ENCODE measurements at regions not wholly inside any gene's neighbourhood (a gene's known extent, or its start where the extent isn't known, plus 50 kb on each side); places are given as distances from the start of the nearest gene placed in this dataset.

GRCh38 chr5:167639766-167640165, 651.7 kb upstream of the WWC1 start:
- in situ Hi-C loops (cut with MboI; ENCODE audit: low sequenced_read_pairs), result no loop called here

GRCh38 chr5:167642181-167642580, 649.3 kb upstream of the WWC1 start:
- in situ Hi-C loops (cut with MboI; ENCODE audit: low sequenced_read_pairs), result no loop called here

DNA sequence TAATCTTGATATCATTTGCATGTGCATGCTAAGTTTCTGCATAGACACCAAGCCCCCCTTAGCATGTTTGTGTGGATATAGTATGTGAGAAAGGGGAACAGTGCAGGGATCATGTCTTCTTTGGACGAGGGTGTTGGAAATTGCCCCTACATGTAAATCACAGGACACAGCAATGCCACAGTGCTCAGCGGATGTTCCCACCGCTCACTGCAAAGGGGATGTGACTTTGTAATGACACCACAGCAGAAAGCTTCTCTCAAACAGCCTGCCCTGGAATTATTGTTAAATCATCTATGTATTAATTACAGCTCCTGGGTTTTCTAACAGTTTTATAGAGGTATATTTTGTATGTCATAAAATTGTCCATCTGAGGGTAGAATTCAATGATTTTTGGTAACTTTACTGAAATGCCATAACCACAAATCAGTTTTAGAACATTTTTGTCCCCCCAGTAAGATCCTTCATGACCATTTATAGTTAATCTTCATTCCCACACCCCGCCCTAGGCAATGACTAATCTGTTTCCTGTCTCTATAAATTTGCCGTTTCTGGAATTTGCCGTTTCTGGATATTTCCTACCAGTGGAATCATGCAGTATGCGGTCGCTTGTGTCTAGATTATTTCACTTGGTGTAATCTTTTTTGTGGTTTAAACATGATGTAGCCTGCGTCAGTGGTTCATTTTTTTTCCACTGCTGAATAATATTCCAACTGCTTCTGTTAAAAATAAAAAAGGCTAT, 648.5 kb upstream of the WWC1 start:
- in situ Hi-C loops (cut with MboI; ENCODE audit: low sequenced_read_pairs), result no loop called here

DNA sequence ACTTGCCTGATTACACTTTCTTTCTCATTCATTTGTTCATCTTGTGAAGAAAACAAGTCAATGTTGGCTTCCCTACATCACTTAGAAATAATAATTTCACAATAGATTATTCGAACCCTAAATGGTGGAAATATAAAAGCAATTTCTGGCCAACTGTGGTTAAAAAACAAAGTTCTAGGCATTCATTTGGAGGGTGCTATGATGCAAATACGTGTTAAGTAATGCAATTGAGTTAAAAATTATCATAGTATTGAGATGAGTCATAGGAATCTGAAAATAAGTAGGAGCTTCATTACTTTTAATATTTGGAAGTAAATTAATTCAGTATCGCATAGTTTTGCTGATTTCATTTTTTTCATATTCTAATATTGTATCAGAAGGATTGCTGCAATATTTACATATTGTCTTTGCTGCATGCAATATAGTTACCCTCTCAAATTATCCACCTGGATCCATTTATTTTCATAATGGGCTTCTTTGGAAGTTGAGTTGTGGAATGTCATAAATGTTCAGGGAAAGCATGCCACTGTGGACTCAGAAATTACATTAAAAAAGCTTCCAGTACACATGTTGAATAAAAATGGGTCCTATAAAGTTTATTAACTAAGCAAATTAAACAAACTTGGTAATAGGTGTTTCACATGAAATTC, 647.7 kb upstream of the WWC1 start:
- in situ Hi-C loops (cut with MboI; ENCODE audit: low sequenced_read_pairs), result no loop called here

DNA sequence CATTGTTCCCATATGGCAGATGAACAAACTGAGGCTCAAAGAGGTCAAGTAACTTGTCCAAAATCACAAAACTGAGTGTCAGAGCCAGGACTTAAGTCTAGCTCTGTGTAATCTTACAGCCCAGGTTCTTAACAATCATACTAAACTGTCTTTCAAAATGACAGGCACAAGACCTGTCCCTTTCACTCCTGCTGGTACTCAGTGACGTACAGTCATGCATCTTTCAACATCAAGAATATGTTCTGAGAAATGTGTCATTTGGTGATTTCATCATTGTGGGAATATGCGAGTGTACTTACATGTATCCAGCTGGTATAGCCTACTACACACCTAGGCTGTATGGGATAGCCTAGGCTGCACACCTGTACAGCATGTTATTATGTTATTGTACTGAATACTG, 646.8 kb upstream of the WWC1 start:
- in situ Hi-C loops (cut with MboI; ENCODE audit: low sequenced_read_pairs), result no loop called here

- in situ Hi-C loops (cut with MboI; ENCODE audit: low sequenced_read_pairs), result no loop called here
Measured at GRCh38 chr5:167649471-167649870, 642.0 kb upstream of the WWC1 start.

DNA sequence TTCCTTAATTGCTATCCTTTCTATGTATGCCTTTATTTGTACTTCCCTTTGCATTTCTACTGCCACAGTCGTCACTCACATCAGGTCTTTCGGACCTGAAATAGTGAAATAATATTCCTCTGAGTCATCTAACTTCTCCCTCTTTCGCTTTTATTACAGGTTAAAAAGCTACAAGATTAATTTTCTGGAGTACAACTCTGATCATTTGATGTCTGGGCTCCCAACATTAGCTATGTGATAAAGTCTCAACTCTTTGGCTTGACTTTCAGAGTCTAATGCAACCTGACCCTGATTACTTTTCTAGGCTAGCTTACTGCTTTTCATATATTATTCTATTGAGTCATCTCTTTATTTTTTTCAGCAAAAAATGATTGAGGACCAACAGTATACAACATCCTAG, 638.8 kb upstream of the WWC1 start:
- in situ Hi-C loops (cut with MboI; ENCODE audit: low sequenced_read_pairs), result no loop called here

DNA sequence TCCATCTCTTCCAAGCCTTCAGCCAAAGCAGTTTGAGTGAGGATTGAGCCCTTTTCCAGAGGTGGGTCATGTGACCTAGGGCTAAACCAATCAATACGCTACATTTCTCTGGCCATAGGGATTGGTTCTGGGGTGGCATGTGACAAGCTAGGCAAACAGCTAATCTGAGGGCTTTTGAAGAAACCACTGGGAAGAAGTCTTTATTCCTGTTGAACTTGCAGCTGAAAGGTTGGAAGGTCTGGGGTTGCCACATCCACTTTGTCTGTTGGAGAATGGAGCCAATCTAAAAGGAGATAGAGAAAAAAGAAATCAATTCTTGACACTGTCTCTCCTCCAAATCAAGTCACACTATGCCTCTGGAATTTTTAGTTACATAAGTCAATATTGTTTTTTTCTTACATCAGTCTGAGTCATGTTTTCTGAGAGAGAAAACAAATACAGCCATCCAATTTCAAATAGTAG, 637.8 kb upstream of the WWC1 start:
- in situ Hi-C loops (cut with MboI; ENCODE audit: low sequenced_read_pairs), result no loop called here

GRCh38 chr5:167657016-167657415, 634.4 kb upstream of the WWC1 start:
- in situ Hi-C loops (cut with MboI; ENCODE audit: low sequenced_read_pairs), result no loop called here

DNA sequence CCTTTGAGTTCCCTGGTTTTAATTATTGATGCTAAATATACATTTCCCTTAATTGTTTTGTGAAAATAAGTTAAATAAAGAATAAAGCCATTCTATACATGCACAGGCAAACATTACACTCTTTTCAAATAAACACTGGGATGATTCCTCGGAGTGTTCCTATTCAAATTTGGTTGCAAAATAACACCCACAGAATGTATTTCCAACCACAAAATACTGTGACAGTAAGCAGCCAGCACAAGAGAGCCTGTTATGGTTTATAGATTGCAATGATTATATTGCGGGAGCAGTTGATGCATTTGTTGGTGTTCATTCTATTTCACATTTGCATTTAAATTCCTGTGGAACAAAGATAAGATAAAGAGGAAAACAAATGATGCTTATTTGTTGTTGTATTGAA, 632.6 kb upstream of the WWC1 start:
- in situ Hi-C loops (cut with MboI; ENCODE audit: low sequenced_read_pairs), result no loop called here

DNA sequence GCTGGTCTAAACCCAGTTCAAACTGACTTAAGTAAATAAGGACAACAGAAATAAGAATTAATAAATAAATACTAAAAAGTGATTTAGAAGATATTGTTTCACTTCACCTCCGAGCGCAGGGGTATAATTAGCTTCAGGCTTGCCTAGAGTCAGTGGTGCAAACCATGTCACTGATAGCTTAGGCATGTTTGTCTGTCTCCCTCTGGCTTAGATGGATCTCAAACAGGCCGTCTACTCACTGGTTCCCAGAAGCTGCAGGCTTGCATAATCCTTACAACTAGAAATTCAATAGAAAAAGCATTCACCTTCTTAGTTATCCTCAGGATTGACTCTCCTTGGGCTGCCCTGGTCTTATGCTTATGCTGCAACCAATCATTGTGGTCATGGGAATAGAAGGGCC, 629.8 kb upstream of the WWC1 start:
- in situ Hi-C loops (cut with MboI; ENCODE audit: low sequenced_read_pairs), result no loop called here

- in situ Hi-C loops (cut with MboI; ENCODE audit: low sequenced_read_pairs), result no loop called here
Measured at GRCh38 chr5:167664222-167664804, 627.1 kb upstream of the WWC1 start.

DNA sequence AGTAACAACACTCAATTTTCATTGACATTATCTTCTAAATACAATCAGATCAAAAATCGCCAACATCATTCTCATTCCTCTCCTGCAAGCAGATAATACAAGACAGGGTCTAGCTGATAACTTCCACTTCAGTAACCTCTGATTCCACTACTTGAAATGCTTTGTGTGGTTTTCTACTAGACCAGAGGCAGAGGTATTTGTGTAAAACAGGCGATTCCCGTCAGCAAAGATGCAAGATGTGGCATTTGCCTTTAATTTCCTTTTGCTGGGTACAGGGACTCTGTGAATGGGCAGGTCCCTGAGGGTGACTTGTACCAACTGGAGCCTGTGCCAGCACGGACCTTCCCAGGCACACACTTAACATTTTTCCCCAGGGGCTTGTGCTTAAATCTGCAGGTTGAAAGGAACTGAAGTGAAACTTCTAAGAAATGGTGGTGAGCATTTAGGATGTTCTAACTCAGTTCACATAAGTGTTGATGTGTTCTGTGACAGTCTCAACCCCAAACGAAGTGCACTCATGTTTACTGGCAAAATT, 625.5 kb upstream of the WWC1 start:
- in situ Hi-C loops (cut with MboI; ENCODE audit: low sequenced_read_pairs), result no loop called here

DNA sequence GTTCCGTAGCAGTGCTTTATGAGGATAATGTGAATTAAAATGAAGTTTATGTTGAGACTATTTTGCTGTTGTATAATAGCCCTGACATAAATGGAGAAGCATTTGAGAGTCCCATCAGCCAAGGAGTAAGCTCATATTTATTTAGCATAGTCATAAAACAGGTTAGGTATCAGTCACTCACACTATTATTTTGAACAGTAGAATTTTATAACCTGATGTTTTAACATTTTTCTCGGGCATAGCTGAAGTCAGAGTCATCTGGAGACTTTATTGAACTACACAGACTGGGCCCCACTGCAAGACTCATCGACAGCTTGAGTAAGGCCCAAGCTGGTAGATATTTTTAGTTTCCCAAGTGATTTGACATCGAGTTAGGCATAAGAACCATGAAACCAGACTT, 620.3 kb upstream of the WWC1 start:
- in situ Hi-C loops (cut with MboI; ENCODE audit: low sequenced_read_pairs), result no loop called here

GRCh38 chr5:167673942-167674341, 617.5 kb upstream of the WWC1 start:
- in situ Hi-C loops (cut with MboI; ENCODE audit: low sequenced_read_pairs), result no loop called here

DNA sequence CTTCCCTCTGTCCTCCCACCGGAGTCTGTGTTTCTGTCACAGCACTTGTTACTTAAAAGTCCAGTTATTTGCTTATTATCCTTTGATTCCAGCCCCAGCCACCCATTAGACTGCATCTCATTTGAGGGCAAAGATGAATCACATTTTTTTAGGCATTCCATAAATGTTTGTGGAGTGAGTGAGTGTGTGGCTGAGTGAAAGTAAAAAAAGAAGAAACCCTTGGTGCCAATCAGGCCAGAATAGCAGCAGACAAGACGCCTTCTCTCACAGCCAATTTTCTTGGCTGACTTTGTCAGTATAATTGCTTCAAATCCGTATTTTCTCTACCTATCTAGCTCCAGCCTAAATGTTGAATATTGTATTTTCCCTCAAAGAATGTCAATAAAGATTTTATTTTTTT, 613.0 kb upstream of the WWC1 start:
- in situ Hi-C loops (cut with MboI; ENCODE audit: low sequenced_read_pairs), result no loop called here

- in situ Hi-C loops (cut with MboI; ENCODE audit: low sequenced_read_pairs), result no loop called here
Measured at GRCh38 chr5:167684251-167684650, 607.2 kb upstream of the WWC1 start.

DNA sequence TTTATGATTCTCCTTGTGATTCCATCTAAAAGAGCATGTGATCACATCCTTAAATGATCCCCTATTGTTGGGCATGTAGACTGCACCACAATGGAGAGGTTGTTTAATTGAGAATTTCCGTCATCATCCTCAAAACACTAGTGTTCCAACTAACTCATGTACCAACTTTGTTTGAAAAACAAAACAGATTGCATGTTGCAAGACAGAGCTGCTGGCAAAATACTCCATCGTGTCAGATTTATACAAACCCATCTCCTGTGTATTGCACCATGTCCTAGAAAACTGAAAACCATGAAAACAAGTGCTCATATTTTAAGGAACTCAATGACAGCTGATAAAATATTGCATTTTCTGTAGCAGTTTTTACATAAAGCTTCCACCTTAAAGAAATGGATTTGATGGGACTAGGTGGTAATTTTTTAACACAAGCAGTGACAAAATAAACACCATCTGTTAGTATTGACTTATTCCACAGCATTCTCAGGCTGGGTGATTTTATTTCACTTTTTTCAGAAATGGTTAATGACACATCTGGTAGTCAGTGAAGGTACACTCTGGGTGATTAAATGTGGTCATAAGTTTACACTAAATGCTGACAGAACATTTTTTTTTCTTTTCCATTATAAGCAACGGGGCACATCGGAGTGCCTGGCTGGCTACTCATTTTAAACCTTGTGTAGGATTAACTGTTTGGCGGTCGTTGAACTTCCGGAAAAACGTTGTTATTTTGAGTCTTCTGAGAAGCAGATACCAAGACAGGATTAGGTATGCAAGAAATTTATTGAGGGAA, 602.9 kb upstream of the WWC1 start:
- in situ Hi-C loops (cut with MboI; ENCODE audit: low sequenced_read_pairs), result no loop called here

- in situ Hi-C loops (cut with MboI; ENCODE audit: low sequenced_read_pairs), result no loop called here
Measured at GRCh38 chr5:167694325-167695147, 596.9 kb upstream of the WWC1 start.

DNA sequence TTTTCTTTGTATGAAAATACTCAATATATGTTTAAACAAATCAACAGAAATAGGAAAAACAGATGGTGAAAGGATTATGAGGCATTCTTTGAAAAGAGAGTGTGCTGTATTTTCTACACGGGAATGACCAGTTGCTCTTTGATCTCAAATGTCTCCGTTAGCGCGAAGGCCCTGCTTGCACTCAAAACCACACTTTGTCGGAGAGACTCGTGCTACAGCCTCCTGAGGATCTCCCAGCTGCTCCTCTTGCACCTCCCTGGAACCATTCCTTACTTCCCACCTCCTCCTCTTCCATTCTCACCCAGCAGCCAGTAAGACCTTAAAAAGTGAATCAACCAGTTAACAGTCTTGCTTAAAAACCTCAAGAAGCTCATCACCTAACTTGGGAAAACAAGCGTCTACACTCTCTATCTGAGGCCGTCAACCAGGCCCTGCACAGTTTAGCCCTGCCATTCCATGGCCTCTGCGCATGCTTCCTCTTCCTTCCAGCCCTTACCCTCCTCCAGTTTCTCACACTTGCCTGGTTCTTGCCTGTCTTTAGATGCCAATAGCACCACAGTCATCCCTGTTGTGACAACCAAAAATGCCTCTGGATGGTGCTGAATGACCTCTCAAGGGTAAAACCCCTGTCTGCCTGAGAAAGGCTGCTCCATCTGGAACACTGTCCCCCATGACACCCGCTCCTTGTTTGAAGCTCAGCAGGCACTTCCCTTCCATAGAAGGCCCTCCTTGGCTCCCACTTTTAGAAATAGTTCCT, 594.7 kb upstream of the WWC1 start:
- in situ Hi-C loops (cut with MboI; ENCODE audit: low sequenced_read_pairs), result no loop called here
